Nephron (organoid): ENCODE measurements at regions not wholly inside any gene's neighbourhood (a gene's known extent, or its start where the extent isn't known, plus 50 kb on each side); places are given as distances from the start of the nearest gene placed in this dataset.

Experiments used
- H3K27ac Mint-ChIP-seq, 3 experiments: 2 replicates each; pipeline ENCODE4 v1.8.0; 2020; ENCODE audit warnings: mixed read lengths in 3 of 3, mild to moderate bottlenecking in 2 of 3, moderate library complexity in 1 of 3
- H3K27me3 Mint-ChIP-seq: 2 replicates; pipeline ENCODE4 v1.8.0; 2021; ENCODE audit warnings: low read depth, mild to moderate bottlenecking, moderate library complexity, mixed read lengths
- H3K36me3 Mint-ChIP-seq: 2 replicates; pipeline ENCODE4 v1.8.0; 2020; ENCODE audit warnings: low read depth, mixed read lengths
- H3K4me1 Mint-ChIP-seq: 2 replicates; pipeline ENCODE4 v1.8.0; 2020; ENCODE audit warnings: mixed read lengths
- H3K4me3 Mint-ChIP-seq, 3 experiments: 2 replicates each; pipeline ENCODE4 v1.8.0; 2020; ENCODE audit warnings: mild to moderate bottlenecking in 3 of 3, mixed read lengths in 3 of 3, moderate library complexity in 2 of 3
- H3K9me3 Mint-ChIP-seq: 2 replicates; pipeline ENCODE4 v1.8.0; 2020; ENCODE audit warnings: mixed read lengths
- TF ChIP-seq, protein P1 (sequence below), 3 experiments: fragments of 200-600 bp; sonication (generic); IDR thresholded peaks; one replicate each; pipeline ENCODE4 v1.5.0; 2021; ENCODE audit warnings: antibody characterized with exemption in 3 of 3; ENCODE audit not compliant: unreplicated experiment in 3 of 3

DNA sequence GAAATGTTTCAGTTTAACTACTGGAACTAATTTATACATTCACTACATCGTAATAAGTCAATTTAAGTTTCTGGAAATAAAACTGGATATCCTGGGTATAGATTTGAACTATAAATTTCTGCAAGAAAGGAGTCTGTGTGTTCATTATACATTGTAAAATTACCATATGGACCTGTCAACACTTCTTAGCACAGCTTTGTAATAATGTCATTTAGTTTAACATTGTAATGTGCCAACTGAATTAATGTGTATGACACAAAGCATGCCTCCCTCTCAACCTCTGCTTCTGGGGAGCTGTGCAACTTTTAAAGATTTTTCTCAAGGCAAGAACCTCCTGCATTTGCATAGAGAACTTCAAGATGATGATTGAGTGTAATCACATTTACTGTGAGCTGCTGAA lies 213.7 kb upstream of the GALNT5 start:
- TF ChIP-seq, protein P1, sequence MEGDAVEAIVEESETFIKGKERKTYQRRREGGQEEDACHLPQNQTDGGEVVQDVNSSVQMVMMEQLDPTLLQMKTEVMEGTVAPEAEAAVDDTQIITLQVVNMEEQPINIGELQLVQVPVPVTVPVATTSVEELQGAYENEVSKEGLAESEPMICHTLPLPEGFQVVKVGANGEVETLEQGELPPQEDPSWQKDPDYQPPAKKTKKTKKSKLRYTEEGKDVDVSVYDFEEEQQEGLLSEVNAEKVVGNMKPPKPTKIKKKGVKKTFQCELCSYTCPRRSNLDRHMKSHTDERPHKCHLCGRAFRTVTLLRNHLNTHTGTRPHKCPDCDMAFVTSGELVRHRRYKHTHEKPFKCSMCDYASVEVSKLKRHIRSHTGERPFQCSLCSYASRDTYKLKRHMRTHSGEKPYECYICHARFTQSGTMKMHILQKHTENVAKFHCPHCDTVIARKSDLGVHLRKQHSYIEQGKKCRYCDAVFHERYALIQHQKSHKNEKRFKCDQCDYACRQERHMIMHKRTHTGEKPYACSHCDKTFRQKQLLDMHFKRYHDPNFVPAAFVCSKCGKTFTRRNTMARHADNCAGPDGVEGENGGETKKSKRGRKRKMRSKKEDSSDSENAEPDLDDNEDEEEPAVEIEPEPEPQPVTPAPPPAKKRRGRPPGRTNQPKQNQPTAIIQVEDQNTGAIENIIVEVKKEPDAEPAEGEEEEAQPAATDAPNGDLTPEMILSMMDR (IDR thresholded peaks at IDR 0.05; ENCODE audit: unreplicated experiment in 3 of 3): no peak
- Mint-ChIP-seq H3K9me3 (no peaks in the 10 kb centered on the region), H3K4me3 (no peak overlapping the region), H3K4me1 (no peaks in the 10 kb centered on the region), H3K27me3 (no peaks in the 10 kb centered on the region), H3K36me3 (no peaks in the 10 kb centered on the region), H3K27ac (no peak overlapping the region)

DNA sequence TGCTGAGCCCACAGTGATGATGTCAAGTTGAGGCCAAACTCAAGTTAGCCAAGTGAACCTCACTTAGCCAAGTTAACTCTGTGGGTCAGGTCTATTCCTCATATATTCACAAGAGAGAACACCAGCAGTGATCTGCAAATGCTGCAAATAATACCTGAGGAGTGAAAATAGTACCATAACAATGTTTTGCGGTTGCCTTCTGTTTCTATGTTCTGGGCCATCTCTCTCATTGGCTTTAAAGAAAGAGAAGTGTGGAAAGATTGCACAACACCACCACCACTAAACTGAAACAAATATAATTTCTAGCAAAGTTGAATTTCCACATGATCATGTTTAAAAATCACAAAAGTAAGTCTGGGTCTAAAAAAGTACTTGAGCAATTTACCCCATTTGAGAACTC lies 211.1 kb upstream of the GALNT5 start:
- Mint-ChIP-seq H3K27ac (no peak overlapping the region), H3K9me3 (no peaks in the 10 kb centered on the region), H3K36me3 (no peaks in the 10 kb centered on the region), H3K4me3 (no peak overlapping the region), H3K4me1 (no peaks in the 10 kb centered on the region), H3K27me3 (no peaks in the 10 kb centered on the region)
- TF ChIP-seq, protein P1 (IDR thresholded peaks at IDR 0.05; ENCODE audit: unreplicated experiment in 3 of 3): no peak

DNA sequence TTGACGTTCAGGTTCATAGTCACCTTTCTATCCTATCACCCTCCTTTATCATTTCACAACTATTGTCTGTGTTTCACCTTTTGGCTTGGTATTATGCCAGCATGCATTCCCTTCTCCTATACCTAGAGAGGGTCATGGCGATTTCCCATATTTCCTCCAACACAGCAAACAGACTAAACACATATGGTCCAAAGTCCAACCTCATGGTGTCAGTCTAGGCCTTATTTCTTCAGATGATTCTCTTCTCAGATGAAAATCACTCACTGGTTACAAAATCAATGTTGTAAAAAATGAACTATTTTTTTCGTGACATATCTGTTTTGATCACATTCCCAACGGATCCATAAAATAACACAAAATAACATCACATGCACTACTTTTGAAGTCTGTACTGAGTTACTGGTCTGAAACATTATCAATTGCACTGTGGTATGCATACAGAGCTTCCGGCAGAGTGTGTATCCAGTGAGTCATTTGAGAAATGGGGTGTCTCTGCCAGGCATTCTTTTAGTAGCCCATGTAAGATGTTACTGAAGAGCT lies 204.8 kb upstream of the GALNT5 start:
- Mint-ChIP-seq H3K4me1 (no peaks in the 10 kb centered on the region), H3K36me3 (no peaks in the 10 kb centered on the region), H3K27me3 (no peaks in the 10 kb centered on the region), H3K27ac (no peak overlapping the region), H3K4me3 (no peak overlapping the region), H3K9me3 (no peaks in the 10 kb centered on the region)
- TF ChIP-seq, protein P1 (IDR thresholded peaks at IDR 0.05; ENCODE audit: unreplicated experiment in 3 of 3): no peak

DNA sequence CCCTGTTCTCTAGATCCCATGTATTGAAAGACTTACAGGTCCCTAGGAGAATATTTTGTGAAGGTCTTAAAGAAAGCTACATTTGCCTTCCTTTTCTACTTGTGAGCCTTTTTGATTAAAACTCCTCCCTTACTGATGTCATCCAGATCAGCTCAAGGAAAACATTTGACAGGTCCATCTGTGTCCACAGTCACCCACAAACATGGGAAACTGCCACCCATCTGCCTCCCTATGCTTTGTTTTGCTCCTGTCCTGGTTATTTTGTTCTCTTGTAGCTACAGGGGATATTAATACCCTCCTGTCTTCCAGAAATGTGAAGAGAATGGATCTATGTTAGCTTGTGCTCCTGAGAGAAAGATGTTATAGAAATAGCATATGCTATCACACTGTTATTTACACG lies 203.6 kb upstream of the GALNT5 start:
- Mint-ChIP-seq H3K4me3 (no peak overlapping the region), H3K27me3 (no peaks in the 10 kb centered on the region), H3K9me3 (no peaks in the 10 kb centered on the region), H3K4me1 (no peaks in the 10 kb centered on the region), H3K36me3 (no peaks in the 10 kb centered on the region), H3K27ac (no peak overlapping the region)
- TF ChIP-seq, protein P1 (IDR thresholded peaks at IDR 0.05; ENCODE audit: unreplicated experiment in 3 of 3): no peak

DNA sequence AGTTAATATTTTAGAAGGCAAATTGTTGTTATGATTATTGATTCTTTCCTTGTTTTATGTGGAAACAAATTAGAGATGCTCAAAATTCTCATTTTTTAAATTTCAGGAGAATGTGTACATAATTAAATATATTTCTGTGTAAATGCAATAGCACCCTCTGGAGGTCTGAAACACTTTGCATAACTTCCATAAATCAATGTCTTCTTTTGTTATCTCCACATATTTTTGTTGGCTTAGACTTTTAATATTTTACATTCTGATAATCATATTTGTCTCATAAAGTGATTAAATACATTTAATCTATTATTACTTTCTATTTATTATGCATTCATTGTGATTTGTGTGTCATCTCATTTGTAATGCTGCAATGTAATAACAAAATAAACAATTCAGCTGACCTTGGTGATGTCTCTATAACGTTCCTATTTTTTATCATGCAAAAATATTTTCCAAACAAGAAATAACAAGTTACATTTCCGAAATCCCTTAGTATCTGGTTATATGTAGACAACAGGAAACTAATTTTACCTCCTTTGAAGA lies 201.8 kb upstream of the GALNT5 start:
- Mint-ChIP-seq H3K4me3 (no peak overlapping the region), H3K27ac (peak overlapping the region in 1 of 3 experiments; percentile 27), H3K36me3 (no peaks in the 10 kb centered on the region), H3K27me3 (no peaks in the 10 kb centered on the region), H3K4me1 (no peaks in the 10 kb centered on the region), H3K9me3 (no peaks in the 10 kb centered on the region)
- TF ChIP-seq, protein P1 (IDR thresholded peaks at IDR 0.05; ENCODE audit: unreplicated experiment in 3 of 3): peak; percentile 52 to 61 (median 53)

DNA sequence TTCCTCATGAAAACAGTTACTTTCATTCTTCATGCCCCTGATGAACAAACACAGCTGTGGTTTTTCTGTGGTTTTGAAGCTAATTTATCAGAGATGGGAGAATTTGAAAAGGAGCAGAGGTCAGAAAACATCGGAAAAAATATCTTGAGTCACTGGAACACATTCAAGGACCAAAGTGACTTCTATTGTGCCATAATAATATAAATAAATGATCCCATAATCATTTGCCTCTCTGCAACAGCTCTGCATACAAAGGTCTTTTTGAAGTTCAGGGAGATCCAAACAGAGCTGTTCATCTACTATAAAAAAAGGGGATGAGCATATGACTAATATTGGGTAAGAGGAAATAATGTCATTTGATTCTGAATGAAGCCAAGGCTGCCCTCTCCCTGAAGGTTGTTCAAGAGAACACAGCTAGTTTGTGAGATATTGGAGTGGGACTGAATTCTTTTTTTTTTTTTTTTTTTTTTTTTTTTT lies 201.3 kb upstream of the GALNT5 start:
- TF ChIP-seq, protein P1 (IDR thresholded peaks at IDR 0.05; ENCODE audit: unreplicated experiment in 3 of 3): no peak
- Mint-ChIP-seq H3K27ac (peak overlapping the region in 1 of 3 experiments; percentile 27), H3K27me3 (no peaks in the 10 kb centered on the region), H3K4me1 (no peaks in the 10 kb centered on the region), H3K9me3 (no peaks in the 10 kb centered on the region), H3K36me3 (no peaks in the 10 kb centered on the region), H3K4me3 (no peak overlapping the region)
